ENCODE measurements at regions not wholly inside any gene's neighbourhood (a gene's known extent, or its start where the extent isn't known, plus 50 kb on each side); places are given as distances from the start of the nearest gene placed in this dataset.

- TF ChIP-seq CTCF (IDR thresholded peaks at IDR 0.05; ENCODE audit: low read depth, low read length) (no peak), EZH2phosphoT487 (IDR thresholded peaks at IDR 0.05; ENCODE audit: low read depth) (no peak)
Observed at GRCh38 chr9:88641456-88642240, 106.7 kb downstream of the NXNL2 start.
